Fibroblast of the aortic adventitia (primary cell): ENCODE measurements at regions not wholly inside any gene's neighbourhood (a gene's known extent, or its start where the extent isn't known, plus 50 kb on each side); places are given as distances from the start of the nearest gene placed in this dataset.

Experiments
- DNase-seq: peaks from one replicate; pipeline ENCODE4 v3.0.0-alpha.2; 2010; ENCODE audit warnings: low read depth
- H3K4me3 ChIP-seq: 2 replicates; pipeline ENCODE4 v1.5.1; 2011; ENCODE audit warnings: low read depth, mild to moderate bottlenecking, control low read depth, low read length, moderate library complexity
- CTCF ChIP-seq: IDR thresholded peaks from 2 replicates; pipeline ENCODE4 v1.5.1; 2011; ENCODE audit warnings: mild to moderate bottlenecking, low read length, control low read depth, inconsistent platforms; ENCODE audit not compliant: insufficient read depth

- H3K4me3 ChIP-seq, result no peak overlapping the region
Measured at GRCh38 chr2:153227981-153228380, 250.6 kb downstream of the RPRM start.

GRCh38 chr2:153222231-153223165, 256.1 kb downstream of the RPRM start:
- TF ChIP-seq CTCF, result no peak
- no peak for DNase-seq
- H3K4me3 ChIP-seq, result no peak overlapping the region

More at GRCh38 chr2:153227981-153228380, 250.6 kb downstream of the RPRM start:
- no peak for DNase-seq
- no peak for TF ChIP-seq CTCF

- no peak for DNase-seq
- H3K4me3 ChIP-seq, result no peak overlapping the region
- TF ChIP-seq CTCF, result no peak
Measured at GRCh38 chr2:153221506-153221905, 257.1 kb downstream of the RPRM start.

GRCh38 chr2:153221087-153221486, 257.5 kb downstream of the RPRM start:
- no peak overlapping the region for H3K4me3 ChIP-seq
- no peak for TF ChIP-seq CTCF
- no peak for DNase-seq

- H3K4me3 ChIP-seq, result no peak overlapping the region
- TF ChIP-seq CTCF, result no peak
- DNase-seq, result no peak
Measured at GRCh38 chr2:153218851-153219250, 259.7 kb downstream of the RPRM start.

- no peak for DNase-seq
- H3K4me3 ChIP-seq, result no peak overlapping the region
- no peak for TF ChIP-seq CTCF
Measured at GRCh38 chr2:153214337-153214736, 264.2 kb downstream of the RPRM start.
